ENCODE measurements at regions not wholly inside any gene's neighbourhood (a gene's known extent, or its start where the extent isn't known, plus 50 kb on each side); places are given as distances from the start of the nearest gene placed in this dataset.

- in situ Hi-C loops (cut with MboI; ENCODE audit: low sequenced_read_pairs) (no loop called here), intact Hi-C loops (cut with micrococcal nuclease) (no loop called here), dilution Hi-C loops (cut with HindIII; ENCODE audit: low sequenced_read_pairs, unreplicated experiment) (no loop called here)
- TF ChIP-seq MXI1 (IDR thresholded peaks at IDR 0.05; ENCODE audit: borderline replicate concordance, low read depth, low read length) (no peak), FOS (IDR thresholded peaks at IDR 0.05; ENCODE audit: low read depth, low read length) (no peak), CTCF (conservative IDR thresholded peaks at IDR 0.05; ENCODE audit: low read depth, low read length) (0 out of 2 replicates have a peak, but pooled peaks have one; percentile 5), RAD21 (IDR thresholded peaks at IDR 0.05; ENCODE audit: low read length) (no peak), RFX5 (IDR thresholded peaks at IDR 0.05; ENCODE audit: low read depth, low read length) (no peak)
- no peak overlapping the region for H2AK5ac ChIP-seq (ENCODE audit: low read depth, low read length)
- H3K36me3 ChIP-seq (ENCODE audit: control insufficient read depth, insufficient read depth, low read length) = no peaks in the 10 kb centered on the region; the same call in 1 of the 2 replicates
- peaks cover 7% of the 10 kb centered on the region; the same call in 1 of the 2 replicates for H3K4me1 ChIP-seq (ENCODE audit: control insufficient read depth, insufficient read depth, low read length)
- H4K20me1 ChIP-seq (ENCODE audit: insufficient read depth, low read length) = no peaks in the 10 kb centered on the region
- H3K9ac ChIP-seq (ENCODE audit: low read depth, low read length) = no peak overlapping the region
- H4K8ac ChIP-seq (ENCODE audit: low read depth in 2 of 2, low read length in 2 of 2) = no peak overlapping the region
- no peak overlapping the region for H3K4me3 ChIP-seq (ENCODE audit: insufficient read depth, low read depth, low read length)
- no peak overlapping the region for H2BK120ac ChIP-seq (ENCODE audit: low read depth, low read length)
- ChIA-PET CTCF (interaction anchor here (0.6 kb wide), 1 partner anchor 1944 kb away, joined by 3 read pairs; no protein-coding TSS in a partner anchor), POLR2A (ENCODE audit: unreplicated experiment) (no interaction called here)
- H3K27ac ChIP-seq (ENCODE audit: insufficient read depth, low read length) = no peak overlapping the region
- no peak overlapping the region for H3K4ac ChIP-seq (ENCODE audit: low read depth, low read length)
- H4K5ac ChIP-seq (ENCODE audit: low read depth, low read length) = no peak overlapping the region
- no peak overlapping the region for H3K18ac ChIP-seq (ENCODE audit: low read depth, low read length)
- H3K9me1 ChIP-seq (ENCODE audit: insufficient read depth, low read length) = no peaks in the 10 kb centered on the region
- peak; percentile 64 for DNase-seq
- no peak overlapping the region for H2BK20ac ChIP-seq (ENCODE audit: low read depth, low read length)
- no peak overlapping the region for H3K56ac ChIP-seq (ENCODE audit: extremely low read depth, insufficient read depth, low read length)
- no peak overlapping the region for H3K14ac ChIP-seq (replicated peaks; ENCODE audit: low read depth, low read length)
- H3K23ac ChIP-seq (ENCODE audit: low read depth, low read length) = no peak overlapping the region
- BruUV-seq (replicated peaks) = no TSS peak
- H4K91ac ChIP-seq (ENCODE audit: insufficient read depth, low read depth, low read length) = no peak overlapping the region
- H3K9me3 ChIP-seq (ENCODE audit: control insufficient read depth, insufficient read depth, low read length) = no peaks in the 10 kb centered on the region
- peak; percentile 61; the same call in 1 of the 2 replicates for ATAC-seq (ENCODE audit: low read depth)
- no peak overlapping the region for H2BK5ac ChIP-seq (ENCODE audit: low read depth, low read length, poor library complexity, severe bottlenecking)
- H2AK9ac ChIP-seq (replicated peaks; ENCODE audit: low read depth, low read length, poor library complexity) = no peak overlapping the region
- WGBS, 2 experiments (ENCODE audit: extremely low coverage in 2 of 2, insufficient read length in 1 of 2) = no CpG with 5 or more reads among the region's 2 CpGs
- H2BK15ac ChIP-seq (ENCODE audit: low read depth, low read length) = no peak overlapping the region
- H3K27me3 ChIP-seq (ENCODE audit: control insufficient read depth, insufficient read depth, low read length) = no peaks in the 10 kb centered on the region
- H3K4me2 ChIP-seq (ENCODE audit: low read depth, low read length) = no peak overlapping the region
- H2AFZ ChIP-seq (replicated peaks; ENCODE audit: low read length, poor library complexity) = no peak overlapping the region
- no peaks in the 10 kb centered on the region for H3K79me1 ChIP-seq (ENCODE audit: low read depth in 1 of 2, low read length in 2 of 2)
Measured at GRCh38 chr3:188060840-188061544, 93.0 kb upstream of the LPP start.

All from IMR-90 (cell line).